Uterus (tissue), 2 donors: ENCODE measurements at regions not wholly inside any gene's neighbourhood (a gene's known extent, or its start where the extent isn't known, plus 50 kb on each side); places are given as distances from the start of the nearest gene placed in this dataset.

ENCODE experiments used
- CTCF ChIP-seq, 4 experiments: fragments of 200-600 bp in 2 of 4; fragments of 450-650 bp in 2 of 4; sonication (generic) in 2 of 4; IDR thresholded peaks; one replicate each; pipeline ENCODE4 v1.5.1; 2016 to 2019; ENCODE audit warnings: antibody characterized with exemption in 4 of 4, mild to moderate bottlenecking in 2 of 4, moderate library complexity in 1 of 4
- POLR2A ChIP-seq, 2 donors: fragments of 450-650 bp; IDR thresholded peaks; one replicate each; pipeline ENCODE4 v1.6.1; 2016; ENCODE audit warnings: antibody characterized with exemption in 2 of 2, mild to moderate bottlenecking in 1 of 2, moderate library complexity in 1 of 2

GRCh38 chr9:32248189-32248712 lies 136.2 kb upstream of the ACO1 start:
- TF ChIP-seq CTCF (IDR thresholded peaks at IDR 0.05) (no peak), POLR2A (IDR thresholded peaks at IDR 0.05) (no peak)
